KBM-7 (cell line): ENCODE measurements at regions not wholly inside any gene's neighbourhood (a gene's known extent, or its start where the extent isn't known, plus 50 kb on each side); places are given as distances from the start of the nearest gene placed in this dataset.
"Not testable (repeated sequence)": the region's sequence is repeated elsewhere in the genome, so short reads cannot be mapped to it uniquely, and the experiment has no call there.

Experiments
- DNase-seq: peaks from one replicate; pipeline ENCODE4 v3.0.0-alpha.2; 2015
- in situ Hi-C: fragments of 300-500 bp; cut with MboI; formaldehyde crosslinking; loops from 2 replicates; pipeline ENCODE4 v1.14.3; 2020; ENCODE audit warnings: low sequenced_read_pairs, low pct_unique_long_range_greater_than_20kb, mixed read lengths

DNA sequence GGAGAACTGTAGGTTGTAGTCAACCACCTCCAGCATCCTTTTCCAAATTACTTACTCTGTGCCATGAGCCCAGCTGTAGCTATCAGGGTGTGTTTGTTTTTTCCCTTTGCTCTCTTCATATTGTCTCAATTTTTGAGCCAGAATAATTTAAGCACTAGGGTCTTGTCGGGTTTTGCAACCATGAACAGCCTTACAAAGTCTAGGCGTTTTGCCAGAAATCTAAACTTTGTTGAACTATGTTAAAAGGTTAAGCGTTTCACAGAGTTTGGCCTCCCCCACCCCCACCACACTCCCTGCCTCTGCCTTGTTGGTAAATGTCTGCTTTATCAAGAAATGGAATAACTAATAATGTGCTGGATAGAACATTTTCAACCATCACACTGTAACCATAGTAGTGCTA lies 190.6 kb upstream of the TTC29 start:
- in situ Hi-C loops = no loop called here
- no peak for DNase-seq

DNA sequence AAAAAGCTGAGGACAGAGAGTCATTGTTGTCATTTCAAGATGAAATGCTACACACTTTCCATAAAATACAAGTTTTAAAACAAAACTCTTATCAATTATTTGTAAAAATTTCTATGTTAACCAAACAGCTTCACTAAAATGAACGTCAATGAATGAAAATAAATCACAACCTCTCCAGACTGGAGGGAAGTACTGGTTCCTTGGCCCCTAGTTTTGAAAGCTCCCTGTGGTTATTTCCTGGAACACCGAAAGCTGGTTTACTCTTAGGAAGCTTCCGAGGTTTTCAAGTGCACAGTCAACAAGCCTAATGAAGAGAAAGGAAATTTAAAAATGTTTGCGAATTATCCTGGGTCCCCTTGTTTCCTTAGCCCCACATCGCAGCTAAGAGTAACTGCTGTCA lies 191.1 kb upstream of the TTC29 start:
- in situ Hi-C loops = no loop called here
- DNase-seq = no peak

DNA sequence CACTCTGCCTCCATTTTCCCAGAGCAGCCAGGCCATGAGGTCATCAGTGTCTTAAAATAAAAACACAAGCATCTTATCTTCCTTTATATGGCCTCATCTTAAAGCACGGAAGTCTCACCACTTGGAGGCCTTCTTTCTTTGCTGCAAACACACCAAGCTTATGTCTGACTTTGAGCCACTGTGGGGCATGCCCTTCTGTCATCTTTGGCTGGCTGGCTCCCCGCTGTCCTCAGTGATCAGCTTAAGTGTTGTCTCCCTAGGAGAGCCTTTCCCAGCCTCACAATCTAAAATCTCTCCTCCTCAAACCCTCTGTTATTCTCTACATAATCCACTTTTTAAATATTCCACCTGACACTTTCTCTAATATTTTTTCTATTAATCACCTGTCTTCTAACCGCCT lies 191.6 kb upstream of the TTC29 start:
- no peak for DNase-seq
- in situ Hi-C loops = no loop called here

DNA sequence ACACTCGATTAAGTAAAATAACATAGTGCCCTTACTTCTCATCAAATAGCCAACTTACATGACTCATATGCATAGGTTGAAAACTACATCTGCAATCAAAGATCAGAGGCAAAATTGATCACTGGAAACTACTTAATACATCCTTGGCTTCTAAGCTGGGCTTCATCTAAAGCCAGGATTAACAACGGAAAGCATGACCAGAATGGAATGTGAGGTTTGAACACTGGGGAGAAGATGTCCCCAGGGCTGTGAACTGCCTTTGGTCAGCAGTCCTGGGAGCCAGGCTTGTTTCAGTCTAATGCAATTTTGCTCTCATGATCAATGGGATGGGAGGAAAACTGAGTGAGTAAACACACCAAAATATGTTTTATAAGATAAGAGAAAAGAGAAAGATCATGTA lies 192.5 kb upstream of the TTC29 start:
- in situ Hi-C loops = no loop called here
- no peak for DNase-seq

DNA sequence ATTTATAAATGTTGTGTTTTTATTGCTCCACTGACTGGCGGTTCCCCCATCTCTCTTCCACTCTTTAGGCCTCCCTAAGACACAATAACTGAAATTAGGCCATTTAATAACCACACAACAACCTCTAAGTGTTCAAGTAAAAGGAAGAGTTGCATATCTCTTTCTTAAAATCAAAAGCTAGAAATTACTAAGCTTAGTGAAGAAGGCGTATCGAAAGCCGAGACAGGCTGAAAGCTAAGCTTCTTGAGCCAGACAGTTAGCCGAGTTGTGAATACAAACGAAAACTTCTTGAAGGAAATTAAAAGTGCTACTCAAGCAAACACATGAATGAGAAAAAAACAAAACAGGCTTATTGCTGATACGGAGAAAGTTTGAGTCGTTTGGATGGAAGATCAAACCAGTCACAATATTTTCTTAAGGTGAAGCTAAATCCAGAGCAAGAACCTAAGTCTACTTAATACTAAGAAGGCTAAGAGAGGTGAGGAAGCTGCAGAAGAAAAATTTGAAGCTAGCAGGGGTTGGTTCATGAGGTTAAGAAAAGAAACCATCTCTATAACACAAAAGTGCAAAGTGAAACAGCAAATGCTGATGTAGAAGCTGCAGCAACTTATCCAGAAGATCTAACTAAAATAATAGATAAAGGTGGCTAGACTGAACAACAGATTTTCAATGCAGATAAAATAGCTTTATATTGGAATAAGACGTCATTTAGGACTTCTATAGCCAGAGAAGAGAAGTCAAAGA lies 194.0 kb upstream of the TTC29 start:
- in situ Hi-C loops = no loop called here
- DNase-seq = no peak

DNA sequence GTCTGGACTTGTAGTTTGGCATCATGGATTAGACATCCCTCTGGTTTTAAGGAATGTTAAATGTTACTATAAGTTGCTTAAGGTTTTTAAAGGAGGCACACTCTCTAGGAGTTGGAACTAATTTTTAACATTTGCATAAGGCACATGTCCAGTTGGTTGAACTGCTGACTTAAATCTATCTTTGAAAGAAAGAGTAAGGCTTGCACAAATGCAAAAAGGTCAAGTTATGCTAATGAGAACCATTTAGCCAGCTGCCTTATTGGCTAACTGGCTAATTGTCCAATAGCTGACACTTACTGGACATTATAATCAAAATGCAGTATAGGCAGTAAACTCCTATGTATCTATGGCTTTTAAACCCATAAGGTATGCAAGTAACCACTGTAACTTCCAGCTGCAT lies 206.1 kb upstream of the TTC29 start:
- in situ Hi-C loops = loop anchor here (25.0 kb wide), 1 partner anchor 436 kb away; no protein-coding TSS in a partner anchor
- no peak for DNase-seq

DNA sequence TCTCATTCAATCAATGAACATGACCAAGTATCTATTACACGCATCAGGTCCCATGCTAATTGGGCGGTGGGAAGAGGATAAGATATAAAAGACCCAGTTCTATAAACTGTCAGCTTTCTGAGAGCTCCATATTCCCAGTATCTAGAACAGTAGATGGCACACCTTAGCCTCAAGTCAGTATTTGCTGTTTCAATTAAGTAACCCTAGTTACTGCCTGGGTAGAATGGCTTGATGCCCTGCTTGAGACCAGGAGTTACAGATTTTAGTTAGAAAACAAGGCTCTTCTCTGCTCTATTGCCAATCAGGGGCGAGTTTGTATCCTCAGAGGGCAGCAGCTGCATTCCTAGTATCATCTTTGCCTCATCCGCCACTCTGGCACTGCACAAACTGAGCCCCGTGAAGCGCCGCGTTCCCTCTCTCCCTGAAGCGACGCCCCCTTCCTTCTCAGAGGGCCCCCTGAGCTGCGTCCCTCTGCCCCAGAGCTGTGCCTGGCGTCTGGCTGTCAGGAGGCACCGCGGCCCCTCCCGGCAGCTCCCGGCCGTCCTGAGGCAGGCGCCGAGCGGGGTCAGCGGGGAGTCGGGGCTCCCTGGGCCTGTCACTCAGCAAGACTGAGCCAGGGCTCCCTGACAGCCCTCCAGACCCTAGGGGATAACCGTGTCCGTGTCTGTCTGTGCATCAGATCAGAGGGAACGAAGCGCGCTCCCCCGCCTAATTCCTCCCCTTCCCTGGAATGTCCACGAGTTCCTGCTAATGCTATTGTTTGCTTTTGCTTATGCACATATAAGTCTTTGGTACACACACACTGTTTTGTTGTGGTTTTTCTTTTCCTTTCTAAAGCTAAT lies 212.4 kb upstream of the TTC29 start:
- no peak for DNase-seq
- in situ Hi-C loops = loop anchor here (25.0 kb wide), 1 partner anchor 429 kb away; no protein-coding TSS in a partner anchor

DNA sequence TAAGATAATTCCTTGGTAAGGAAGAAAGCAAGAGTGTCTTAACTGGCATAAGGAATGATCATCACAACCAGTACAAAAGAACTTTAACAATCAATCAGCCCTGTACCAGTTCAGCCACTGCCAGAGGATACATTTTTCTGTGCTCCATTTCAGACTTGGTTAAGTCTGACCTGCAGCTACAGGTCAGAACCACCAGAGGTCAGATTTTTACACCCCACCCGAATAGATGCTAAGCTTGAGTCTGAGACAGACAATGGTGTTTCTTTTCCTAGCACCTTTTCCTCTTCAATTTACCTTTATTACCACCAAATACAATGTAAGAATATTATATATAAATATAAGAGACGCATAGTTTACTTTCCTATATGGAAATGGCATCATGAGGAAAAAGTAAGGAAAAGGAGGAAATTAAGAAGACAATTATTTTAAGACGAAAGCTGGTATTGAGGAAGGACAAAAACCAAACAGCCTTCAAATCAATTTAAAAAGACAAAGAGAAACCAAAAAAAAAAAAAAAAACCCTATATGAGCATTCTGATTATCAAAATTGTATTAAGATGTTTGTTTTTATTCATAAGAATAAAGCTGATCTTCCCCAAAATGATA lies 215.3 kb upstream of the TTC29 start:
- in situ Hi-C loops = loop anchor here (25.0 kb wide), 1 partner anchor 426 kb away; no protein-coding TSS in a partner anchor
- peak; percentile 61 for DNase-seq

DNA sequence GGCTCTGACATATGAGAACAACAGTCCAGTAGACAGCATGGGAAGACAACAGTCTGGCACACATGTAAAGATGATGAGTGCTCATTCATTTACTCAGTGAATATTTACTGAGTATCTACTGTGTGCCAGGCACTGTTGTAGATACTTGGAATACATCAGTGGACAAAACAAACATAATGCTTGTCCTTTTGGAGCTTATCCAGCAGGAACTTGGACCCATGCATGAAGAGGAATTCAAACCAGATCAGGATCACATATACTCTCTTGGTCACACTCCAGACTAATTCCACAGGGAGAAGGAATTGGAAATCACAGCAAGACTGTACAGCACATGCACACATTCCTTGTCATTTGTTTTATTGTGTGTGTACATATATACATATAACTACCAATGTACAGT lies 217.6 kb upstream of the TTC29 start:
- no peak for DNase-seq
- in situ Hi-C loops = loop anchor here (25.0 kb wide), 1 partner anchor 424 kb away; no protein-coding TSS in a partner anchor

DNA sequence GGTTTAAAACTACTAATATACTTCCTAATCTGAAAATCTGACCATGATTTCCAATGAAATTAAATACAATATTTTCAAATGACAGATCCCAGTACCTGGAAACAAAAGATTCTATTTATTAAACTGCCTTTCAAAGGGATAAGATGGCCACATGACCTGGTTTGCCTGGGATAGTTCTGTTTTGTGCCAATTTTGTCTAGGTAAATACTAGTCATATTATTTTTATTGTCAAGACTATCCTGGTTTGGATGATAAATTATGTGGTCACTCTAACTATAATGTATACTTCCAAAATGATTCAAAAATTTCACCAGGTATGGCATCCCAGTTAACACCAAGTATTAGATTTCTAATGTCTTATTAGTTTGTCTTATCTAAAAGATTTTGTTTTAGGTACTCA lies 222.5 kb upstream of the TTC29 start:
- not testable (repeated sequence) for DNase-seq
- in situ Hi-C loops = loop anchor here (25.0 kb wide), 1 partner anchor 419 kb away; no protein-coding TSS in a partner anchor

DNA sequence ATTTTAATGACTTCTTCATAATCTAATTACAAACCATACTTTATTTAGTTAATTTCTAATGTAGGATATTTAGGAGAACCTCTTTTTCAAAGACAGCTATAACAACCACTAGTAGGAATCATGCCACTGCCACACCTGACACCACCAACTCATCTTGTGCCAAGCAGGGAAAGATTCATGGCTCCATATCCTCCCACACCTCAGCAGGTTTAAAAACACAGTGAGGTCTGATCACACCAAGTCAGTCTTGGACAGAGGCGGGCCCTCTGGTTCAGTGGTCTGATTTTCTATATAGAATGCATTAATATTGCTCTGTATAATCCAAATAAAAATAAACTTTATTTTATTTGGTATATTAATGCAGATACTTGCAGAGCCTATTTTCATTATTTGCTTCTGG lies 227.7 kb upstream of the TTC29 start:
- no peak for DNase-seq
- in situ Hi-C loops = loop anchor here (25.0 kb wide), 1 partner anchor 414 kb away; no protein-coding TSS in a partner anchor

DNA sequence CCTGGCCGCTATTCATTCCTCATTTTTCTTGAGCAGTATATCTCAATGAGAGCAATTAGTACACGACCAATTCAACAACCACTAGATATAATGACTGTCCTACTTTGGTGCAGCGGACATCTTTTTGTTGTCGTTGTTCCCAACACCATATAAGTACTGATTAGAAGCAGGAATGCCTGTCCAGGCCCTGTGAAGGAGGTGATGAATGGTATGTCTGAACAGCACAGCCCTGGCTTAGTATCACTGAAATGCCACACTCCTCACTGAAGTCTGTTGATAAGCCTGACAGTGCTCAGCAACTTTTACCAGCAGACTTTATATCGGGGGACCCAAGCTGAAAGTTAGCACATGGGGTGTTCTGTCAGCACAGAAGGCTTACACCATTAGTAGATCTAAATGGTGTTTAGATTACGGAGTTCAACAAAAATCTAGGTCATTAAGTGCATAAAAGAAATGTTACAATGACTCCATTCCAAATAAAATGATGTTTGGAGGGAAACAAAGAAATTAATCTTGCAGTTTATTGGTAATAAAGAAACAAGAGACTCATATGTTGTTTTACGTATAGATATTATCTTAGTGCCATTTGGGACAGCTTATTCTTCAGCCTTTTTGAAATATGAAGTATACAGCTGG lies 228.3 kb upstream of the TTC29 start:
- DNase-seq = no peak
- in situ Hi-C loops = loop anchor here (25.0 kb wide), 1 partner anchor 413 kb away; no protein-coding TSS in a partner anchor

DNA sequence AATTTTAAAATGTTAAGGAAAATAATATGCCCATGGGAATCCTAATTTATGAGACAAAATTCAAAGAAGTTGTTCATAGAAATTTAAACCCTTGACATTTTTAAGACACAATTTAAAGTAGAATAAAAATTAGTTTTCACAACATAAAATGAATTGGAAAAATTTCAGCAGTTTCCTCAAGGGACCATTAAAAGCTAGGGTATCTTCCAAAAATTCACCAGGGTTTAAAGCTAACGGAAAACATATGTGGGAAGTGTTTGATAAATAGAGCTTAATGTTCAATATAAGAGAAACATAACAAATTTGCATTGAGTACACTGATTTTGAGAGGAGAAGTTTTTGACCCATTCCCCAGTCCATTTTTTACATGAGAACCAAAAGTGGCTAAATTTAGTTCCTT lies 228.9 kb upstream of the TTC29 start:
- DNase-seq = no peak
- in situ Hi-C loops = loop anchor here (25.0 kb wide), 1 partner anchor 413 kb away; no protein-coding TSS in a partner anchor

DNA sequence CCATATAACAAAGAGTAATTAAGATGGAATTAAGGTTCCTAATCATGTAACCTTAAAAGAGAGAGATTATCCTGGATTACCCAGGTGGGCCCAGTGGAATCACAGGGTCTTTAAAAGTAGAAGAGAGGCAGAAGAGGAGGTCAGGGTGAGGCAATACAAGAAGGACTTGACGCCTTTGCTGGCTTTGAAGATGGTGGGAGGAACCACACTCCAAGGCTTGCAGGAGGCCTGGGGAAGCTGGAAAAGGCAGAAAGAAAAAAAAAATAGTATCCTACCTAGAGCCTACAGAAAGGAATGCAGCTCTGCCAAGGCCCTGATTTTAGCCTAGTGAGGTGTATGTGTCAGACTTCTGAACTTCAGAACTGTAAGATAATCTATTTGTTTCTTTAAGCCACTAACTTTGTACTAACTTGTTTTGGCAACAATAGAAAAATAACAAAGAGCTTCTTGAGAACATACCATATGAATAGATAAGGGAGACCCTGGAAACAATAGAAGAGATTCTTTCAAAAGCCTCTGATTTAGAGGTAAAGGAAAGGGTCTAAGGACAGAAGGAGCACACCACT lies 229.9 kb upstream of the TTC29 start:
- in situ Hi-C loops = no loop called here
- no peak for DNase-seq

DNA sequence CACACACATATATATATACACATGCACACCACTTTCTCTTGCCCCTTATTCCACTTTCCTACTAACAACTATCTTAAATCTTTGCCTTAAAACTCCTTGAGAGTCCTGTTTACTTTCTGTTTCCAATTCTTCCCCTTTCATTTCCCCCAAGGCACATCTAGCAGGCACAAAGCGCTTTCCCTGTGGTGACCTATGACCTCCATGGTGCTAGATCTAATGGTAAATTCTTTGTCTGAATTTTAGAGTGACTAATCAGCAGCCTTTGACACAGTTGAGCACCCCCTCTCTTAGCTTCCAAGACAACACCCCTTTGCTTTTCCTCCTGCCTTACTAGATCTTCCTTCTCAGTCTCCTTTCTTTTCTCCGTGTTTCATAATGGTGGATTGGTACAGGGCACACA lies 236.4 kb upstream of the TTC29 start:
- DNase-seq = no peak
- in situ Hi-C loops = no loop called here

DNA sequence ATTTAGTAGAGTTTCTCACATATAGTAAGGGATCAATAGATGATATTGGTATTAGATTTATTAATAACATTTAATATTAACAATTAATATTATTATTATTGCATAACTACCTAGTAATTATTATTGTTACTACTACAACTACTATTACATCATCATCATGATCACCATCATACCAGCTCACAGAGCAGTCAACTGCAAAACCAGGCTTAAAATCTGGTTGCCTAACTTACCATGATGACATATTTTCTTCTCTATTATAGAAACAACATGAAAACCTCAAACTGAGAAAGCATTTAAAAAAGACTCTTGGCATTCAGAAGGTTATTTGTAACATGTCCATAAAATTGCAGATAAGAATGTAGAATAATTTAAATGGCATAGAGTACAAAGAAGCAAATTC lies 247.0 kb upstream of the TTC29 start:
- in situ Hi-C loops = no loop called here
- no peak for DNase-seq

DNA sequence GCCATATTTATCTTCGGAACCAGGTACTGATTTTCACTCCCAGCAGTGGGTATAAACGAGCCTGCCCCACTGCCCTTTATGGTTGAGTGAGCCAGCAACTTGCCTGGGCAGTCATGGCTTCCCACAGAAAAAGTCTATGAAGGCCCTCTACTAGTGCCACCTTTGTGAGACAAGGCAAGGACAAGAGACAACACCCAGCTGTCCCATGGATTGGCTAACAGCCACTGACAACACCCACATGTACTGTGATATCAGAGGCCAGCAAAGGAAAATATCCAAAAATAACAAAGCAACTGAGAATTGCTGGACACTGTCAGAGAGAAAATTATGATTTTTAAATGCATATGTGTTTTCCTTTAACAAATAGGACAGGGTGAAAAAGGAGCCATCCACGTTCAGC lies 248.4 kb upstream of the TTC29 start:
- in situ Hi-C loops = no loop called here
- no peak for DNase-seq

DNA sequence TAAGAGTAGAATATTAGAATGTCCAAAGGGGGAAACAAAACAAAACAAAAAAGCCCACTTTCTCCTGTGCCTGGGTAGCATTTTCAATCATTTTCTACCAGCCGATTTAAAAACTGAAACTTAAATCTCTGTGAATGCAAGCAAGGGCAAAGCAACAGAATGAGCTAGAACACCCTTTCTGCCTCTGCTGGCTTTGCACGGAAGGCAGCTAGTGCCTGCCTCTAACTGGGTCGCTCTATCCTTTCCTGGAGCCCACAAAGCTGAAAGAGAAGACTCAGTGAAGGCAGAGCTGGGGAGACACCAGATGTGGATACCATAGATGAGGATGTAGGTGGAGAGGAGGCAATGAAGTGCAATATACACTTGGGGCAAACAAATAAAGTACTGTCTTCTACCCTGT lies 248.9 kb upstream of the TTC29 start:
- in situ Hi-C loops = no loop called here
- no peak for DNase-seq

DNA sequence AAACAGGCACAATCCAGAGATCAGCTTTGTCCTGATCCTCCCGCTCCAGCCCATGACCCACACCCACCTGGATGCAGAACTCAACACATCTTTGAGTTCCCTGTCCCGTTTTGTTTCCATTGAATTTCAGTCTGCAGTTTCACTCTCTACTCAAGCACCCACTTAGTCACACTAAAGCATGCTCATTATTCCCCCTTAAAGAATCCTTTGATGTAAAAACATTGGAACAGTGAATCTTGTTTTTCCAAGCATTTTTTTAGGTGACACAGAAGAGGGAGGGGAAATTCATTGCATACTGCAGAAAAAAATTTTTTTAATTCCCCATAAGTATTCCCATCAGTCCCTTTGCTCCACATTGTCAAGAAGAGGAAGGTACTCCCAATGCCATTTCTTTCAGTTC lies 249.7 kb upstream of the TTC29 start:
- no peak for DNase-seq
- in situ Hi-C loops = no loop called here
